Heart left ventricle (tissue), 16 donors: ENCODE measurements at regions not wholly inside any gene's neighbourhood (a gene's known extent, or its start where the extent isn't known, plus 50 kb on each side); places are given as distances from the start of the nearest gene placed in this dataset.

Experiments used
- ATAC-seq, 4 donors: fragments of 200-7000 bp; cut with Tn5 transposase; one replicate each; pipeline ENCODE4 v1.9.1; 2020 to 2022; ENCODE audit warnings: moderate library complexity in 4 of 4, mild to moderate bottlenecking in 3 of 4, moderate number of reproducible peaks in 1 of 4
- DNase-seq, 5 donors: peaks; one replicate each; pipeline ENCODE4 v3.0.0-alpha.2; 2020
- H3K27ac ChIP-seq, 12 donors: fragments of 200-600 bp; sonication (generic) in 4 of 12; one replicate each; pipeline versions ENCODE4 v1.5.0 to v1.8.0; 2016 to 2022; ENCODE audit warnings: mild to moderate bottlenecking in 2 of 12
- H3K27me3 ChIP-seq, 9 donors: fragments of 200-600 bp; sonication (generic) in 2 of 9; one replicate each; pipeline versions ENCODE4 v1.5.1 to v1.8.0; 2016 to 2022; ENCODE audit warnings: mild to moderate bottlenecking in 3 of 9
- H3K36me3 ChIP-seq, 9 donors: fragments of 200-600 bp; sonication (generic) in 2 of 9; one replicate each; pipeline versions ENCODE4 v1.5.0 to v1.8.0; 2018 to 2022; ENCODE audit warnings: mild to moderate bottlenecking in 2 of 9
- H3K4me1 ChIP-seq, 12 donors: fragments of 200-600 bp; sonication (generic) in 4 of 12; one replicate each; pipeline versions ENCODE4 v1.5.0 to v1.8.0; 2016 to 2022; ENCODE audit warnings: mild to moderate bottlenecking in 3 of 12
- H3K4me3 ChIP-seq, 12 donors: fragments of 200-600 bp; sonication (generic) in 4 of 12; one replicate each; pipeline versions ENCODE4 v1.5.0 to v1.8.0; 2017 to 2022; ENCODE audit warnings: mild to moderate bottlenecking in 9 of 12, moderate library complexity in 4 of 12
- H3K9me3 ChIP-seq, 12 donors: fragments of 200-600 bp; sonication (generic) in 4 of 12; one replicate each; pipeline versions ENCODE4 v1.5.0 to v1.8.0; 2016 to 2022; ENCODE audit warnings: mild to moderate bottlenecking in 1 of 12
- CTCF ChIP-seq, 12 donors: fragments of 200-600 bp; sonication (generic) in 4 of 12; IDR thresholded peaks; one replicate each; pipeline versions ENCODE4 v1.5.0 to v1.8.0; 2018 to 2022; ENCODE audit warnings: antibody characterized with exemption in 12 of 12, mild to moderate bottlenecking in 5 of 12
- POLR2A ChIP-seq, 2 donors: fragments of 450-650 bp; IDR thresholded peaks; one replicate each; pipeline ENCODE4 v1.6.1; 2017; ENCODE audit warnings: antibody characterized with exemption in 2 of 2, mild to moderate bottlenecking in 2 of 2, moderate library complexity in 2 of 2
- WGBS, 4 donors: extraction: QIAGEN DNeasy Blood & Tissue Kit in 2 of 4; methylation state at CpG; one replicate each; pipeline versions ENCODE4 v1.1.5 to v1.1.7; 2013 to 2018; 5-methylcytosine and 5-hydroxymethylcytosine counted together
- intact Hi-C, 10 donors: fragments of 100-400 bp; cut with DNase I; formaldehyde crosslinking; loops; one replicate each; pipeline versions ENCODE4 v1.11.1 to v1.14.2; 2022
- donor health status: ischemic (EF 13 %, LVEDD 7.1; RV severe dilation, severe dysfunction).
- donor health status: healthy with polysubstance abuse.
- donor health status: DM: no; HTN: yes; CAD: no.
- donor health status: DM: no; HTN: no; CAD: no.
- donor health status: ischemic (EF 25% LVEDD 6.9; RV normal size, moderate dysfunction).
- donor health status: ischemic (EF 25% LVEDD 5.7; RV mildly dilated, moderate dysfunction).
- donor health status: healthy.
- donor health status: DM: yes; HTN: yes; CAD: no.
- donor health status: ischemic (EF 35%, LVEDD 5.7; RV mildly dilated, moderate dysfunction).
- donor health status: nonischemic (EF 11% LVEDD 7.7; RV severe dilation, severe dysfunction).
- donor health status: DM: yes; HTN: yes; CAD: no.
- donor health status: PGD.
- donor health status: ischemic (EF 29% LVEDD 5.4; RV normal size, mild dysfunction).
- donor health status: nonischemic (EF 23%, LVEDD 6.1; RV moderate dilation, normal function).

- H3K9me3 ChIP-seq, result no peaks in the 10 kb centered on the region
- peaks cover 0 to 16% (median 0%) of the 10 kb centered on the region in 12 donors for H3K4me1 ChIP-seq
- H3K36me3 ChIP-seq, result no peaks in the 10 kb centered on the region
- H3K4me3 ChIP-seq, result no peak overlapping the region
- H3K27me3 ChIP-seq, result no peaks in the 10 kb centered on the region
- DNase-seq, result no peak
- ATAC-seq, result no peak
- no peak overlapping the region for H3K27ac ChIP-seq
- intact Hi-C loops, result no loop called here
- no peak for TF ChIP-seq CTCF (IDR thresholded peaks at IDR 0.05)
- no peak for TF ChIP-seq POLR2A (IDR thresholded peaks at IDR 0.05)
- 70 to 73% (median 71%) methylated on average over 4 of the region's 4 CpGs for WGBS, 4 donors
Measured at GRCh38 chr4:81629366-81629765, 157.7 kb upstream of the RASGEF1B start.

GRCh38 chr4:81628489-81628888 is 156.8 kb upstream of the RASGEF1B start:
- DNase-seq (no peak), ATAC-seq (no peak)
- Histone ChIP-seq H3K27ac (no peak overlapping the region), H3K36me3 (no peaks in the 10 kb centered on the region), H3K27me3 (no peaks in the 10 kb centered on the region), H3K4me1 (peaks cover 0 to 16% (median 0%) of the 10 kb centered on the region in 12 donors), H3K9me3 (no peaks in the 10 kb centered on the region), H3K4me3 (no peak overlapping the region)
- 63 to 72% (median 69%) methylated on average over 3 of the region's 3 CpGs for WGBS, 4 donors
- intact Hi-C loops, result no loop called here
- TF ChIP-seq POLR2A (IDR thresholded peaks at IDR 0.05), result no peak
- TF ChIP-seq CTCF (IDR thresholded peaks at IDR 0.05), result no peak

GRCh38 chr4:81627590-81627989 is 155.9 kb upstream of the RASGEF1B start:
- no peaks in the 10 kb centered on the region for H3K9me3 ChIP-seq
- H3K27me3 ChIP-seq, result no peaks in the 10 kb centered on the region
- 86 to 98% (median 91%) methylated on average over 2 of the region's 2 CpGs for WGBS, 4 donors
- no peak for TF ChIP-seq CTCF (IDR thresholded peaks at IDR 0.05)
- H3K36me3 ChIP-seq, result no peaks in the 10 kb centered on the region
- DNase-seq (no peak), ATAC-seq (no peak)
- intact Hi-C loops, result no loop called here
- no peak overlapping the region for H3K27ac ChIP-seq
- H3K4me3 ChIP-seq, result no peak overlapping the region
- H3K4me1 ChIP-seq, result peaks cover 0 to 13% (median 0%) of the 10 kb centered on the region in 12 donors

GRCh38 chr4:81626851-81627250 is 155.1 kb upstream of the RASGEF1B start:
- H3K27me3 ChIP-seq, result no peaks in the 10 kb centered on the region
- peaks cover 0 to 7% (median 0%) of the 10 kb centered on the region in 12 donors for H3K4me1 ChIP-seq
- no peak overlapping the region for H3K4me3 ChIP-seq
- DNase-seq, result no peak
- intact Hi-C loops, result no loop called here
- no peak overlapping the region for H3K27ac ChIP-seq
- no peak for ATAC-seq
- H3K9me3 ChIP-seq, result no peaks in the 10 kb centered on the region
- TF ChIP-seq POLR2A (IDR thresholded peaks at IDR 0.05), result no peak
- TF ChIP-seq CTCF (IDR thresholded peaks at IDR 0.05), result no peak
- WGBS, 4 donors, result 73 to 80% (median 78%) methylated on average over 5 of the region's 5 CpGs
- H3K36me3 ChIP-seq, result no peaks in the 10 kb centered on the region
